Embryonic facial prominence (tissue), 1 donor: ENCODE measurements at regions not wholly inside any gene's neighbourhood (a gene's known extent, or its start where the extent isn't known, plus 50 kb on each side); places are given as distances from the start of the nearest gene placed in this dataset.

Experiments used
- DNase-seq: peaks from one replicate; pipeline ENCODE4 v3.0.0-alpha.2; 2016; ENCODE audit errors: extremely low spot score

- no peak for DNase-seq
Observed at GRCh38 chr2:175465101-175465500, 283.6 kb upstream of the ATP5MC3 start.

GRCh38 chr2:175464311-175464670 lies 282.8 kb upstream of the ATP5MC3 start:
- DNase-seq, result no peak

GRCh38 chr2:175463589-175464310 lies 282.2 kb upstream of the ATP5MC3 start:
- DNase-seq, result no peak

DNA sequence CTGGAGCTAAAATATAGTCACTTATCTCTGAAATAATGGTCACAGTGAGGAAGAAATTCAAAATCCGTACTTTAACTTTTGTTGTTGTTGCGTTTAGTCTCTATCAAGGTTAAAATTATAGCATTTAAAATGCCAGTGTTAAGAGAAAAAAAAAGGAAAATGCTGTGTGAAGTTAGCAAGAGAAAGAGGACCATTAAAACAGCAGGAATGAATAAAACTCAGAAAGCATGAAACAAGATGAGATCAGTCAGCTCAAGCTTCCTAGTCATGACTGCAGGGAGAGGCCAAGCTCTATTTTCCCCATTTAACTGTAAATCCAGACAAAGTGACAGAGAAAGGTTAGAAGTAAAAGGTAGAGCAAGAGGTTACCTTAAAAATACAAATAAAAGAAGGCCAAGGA lies 281.7 kb upstream of the ATP5MC3 start:
- no peak for DNase-seq

DNA sequence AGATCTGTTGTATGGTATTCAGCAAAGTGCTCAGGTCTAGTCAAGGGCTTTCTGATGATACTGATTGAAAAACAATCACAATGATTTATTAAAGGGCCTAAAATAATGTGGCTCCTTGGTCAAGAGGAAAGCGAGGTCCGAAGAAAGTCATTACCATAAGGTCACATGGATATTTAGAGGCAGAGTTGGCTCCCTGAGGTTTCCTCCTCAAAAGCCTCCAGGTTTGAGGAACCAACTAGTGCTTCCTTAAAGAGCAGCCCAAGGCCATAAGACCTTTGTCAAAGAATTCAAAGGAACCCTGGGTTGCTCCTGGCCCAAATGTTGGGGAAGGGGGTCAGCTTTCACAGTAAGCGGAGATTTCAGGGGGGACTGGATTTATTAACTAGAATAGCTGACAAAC lies 280.7 kb upstream of the ATP5MC3 start:
- DNase-seq, result no peak

GRCh38 chr2:175461839-175462238 lies 280.3 kb upstream of the ATP5MC3 start:
- no peak for DNase-seq

DNA sequence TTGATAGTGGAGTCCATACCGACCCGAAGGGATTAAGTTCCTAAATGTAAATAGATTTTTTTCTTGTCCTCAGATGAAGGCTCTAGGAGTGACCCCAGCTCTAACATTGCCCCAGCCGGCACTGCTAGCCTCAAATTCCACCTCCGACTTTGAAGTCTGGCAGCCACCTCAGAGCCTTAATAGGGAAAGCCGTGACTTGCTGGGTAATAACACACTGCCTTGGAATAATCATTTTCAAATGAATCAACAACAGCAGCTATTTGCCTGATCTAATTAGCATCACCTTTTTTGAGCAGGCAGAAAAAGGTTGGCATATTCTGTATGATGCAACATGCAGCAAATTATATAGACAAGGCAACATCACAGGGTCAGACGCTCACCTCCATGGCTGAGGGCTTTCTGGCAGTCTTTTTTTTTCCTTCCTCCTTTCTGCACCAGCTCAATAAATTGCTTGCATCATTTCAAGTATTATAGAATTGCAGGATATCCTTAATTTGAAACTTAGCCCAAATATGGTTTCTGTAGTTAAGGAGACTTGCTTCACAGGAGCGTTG lies 276.5 kb upstream of the ATP5MC3 start:
- no peak for DNase-seq

DNA sequence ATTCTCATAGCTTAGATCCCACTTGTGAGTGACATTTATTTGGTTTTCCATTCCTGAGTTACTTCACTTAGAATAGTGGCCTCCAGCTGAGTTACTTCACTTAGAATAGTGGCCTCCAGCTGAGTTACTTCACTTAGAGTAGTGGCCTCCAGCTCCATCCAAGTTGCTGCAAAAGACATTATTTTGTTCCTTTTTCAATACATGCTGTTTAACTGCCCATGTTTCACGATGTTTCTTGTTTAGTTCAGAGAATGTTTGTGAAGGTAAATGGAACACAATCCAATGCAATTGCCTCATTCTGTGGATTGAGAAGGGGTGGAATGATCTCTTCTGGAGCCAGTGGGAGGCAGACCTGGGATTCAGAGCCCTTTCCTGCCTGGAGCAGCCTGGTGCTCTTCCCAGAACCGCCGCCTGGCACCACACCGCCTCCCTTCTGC lies 273.5 kb upstream of the ATP5MC3 start:
- DNase-seq, result no peak

- no peak for DNase-seq
Observed at GRCh38 chr2:175450029-175450760, 268.7 kb upstream of the ATP5MC3 start.

DNA sequence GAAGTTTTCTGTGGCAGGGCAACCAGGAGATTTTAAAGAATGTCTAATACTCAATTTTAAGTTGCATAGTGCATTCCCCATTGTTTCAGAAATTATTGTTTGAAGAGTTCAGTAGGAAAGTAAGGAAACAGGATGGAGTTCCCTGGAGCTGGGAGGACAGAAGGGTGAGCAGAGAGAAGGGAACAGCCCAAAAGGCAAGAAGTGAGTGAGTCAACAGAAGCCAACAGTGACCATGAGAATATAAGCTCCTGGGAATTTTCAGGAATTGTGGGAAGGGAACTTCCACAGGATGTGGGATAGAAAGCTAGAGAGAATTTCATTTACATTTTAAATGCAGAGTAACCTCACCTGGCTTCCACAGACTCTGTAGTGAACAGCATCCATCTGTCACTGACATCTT lies 268.1 kb upstream of the ATP5MC3 start:
- no peak for DNase-seq

- DNase-seq, result no peak
Observed at GRCh38 chr2:175446201-175446600, 264.7 kb upstream of the ATP5MC3 start.

- DNase-seq, result no peak
Observed at GRCh38 chr2:175445281-175445680, 263.8 kb upstream of the ATP5MC3 start.

GRCh38 chr2:175442441-175442840 lies 260.9 kb upstream of the ATP5MC3 start:
- no peak for DNase-seq

GRCh38 chr2:175441181-175441761 lies 259.8 kb upstream of the ATP5MC3 start:
- DNase-seq, result no peak

DNA sequence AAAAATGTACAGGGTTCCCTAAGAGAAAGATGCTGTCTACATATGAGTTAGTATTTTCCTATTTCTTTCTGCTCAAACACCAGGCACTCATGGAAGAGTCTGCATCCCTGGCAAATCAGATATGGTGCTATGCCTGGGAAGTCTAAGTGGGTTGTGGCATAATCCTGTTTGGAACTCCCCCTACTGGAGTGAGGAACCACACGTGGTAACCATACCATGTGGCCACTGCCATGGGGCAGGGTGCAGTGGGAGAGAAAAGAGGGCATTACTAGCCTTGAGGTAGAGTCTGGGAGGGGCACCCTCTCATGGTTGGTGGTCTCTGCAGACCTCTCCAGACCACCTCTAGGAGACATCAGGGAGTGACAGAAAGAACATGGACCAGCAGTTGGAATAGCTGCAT lies 257.9 kb upstream of the ATP5MC3 start:
- DNase-seq, result no peak

DNA sequence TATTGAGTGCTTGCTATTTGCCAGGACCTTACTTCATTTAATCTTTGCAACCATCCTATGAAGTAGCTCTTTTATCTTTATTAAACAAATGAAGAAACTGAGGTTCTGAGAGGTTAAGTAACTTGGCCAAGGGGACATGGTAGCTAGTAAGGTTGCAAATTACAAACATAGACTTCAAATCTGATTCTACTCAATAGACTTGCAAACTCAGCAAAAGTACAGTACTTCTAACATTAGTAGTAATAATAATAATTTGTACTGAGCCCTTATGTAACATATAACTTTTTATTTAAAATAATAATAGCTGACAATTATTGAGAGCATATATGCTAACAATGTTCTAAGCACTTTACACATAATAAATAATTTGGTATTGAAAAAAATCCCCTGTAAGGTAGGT lies 255.7 kb upstream of the ATP5MC3 start:
- no peak for DNase-seq

DNA sequence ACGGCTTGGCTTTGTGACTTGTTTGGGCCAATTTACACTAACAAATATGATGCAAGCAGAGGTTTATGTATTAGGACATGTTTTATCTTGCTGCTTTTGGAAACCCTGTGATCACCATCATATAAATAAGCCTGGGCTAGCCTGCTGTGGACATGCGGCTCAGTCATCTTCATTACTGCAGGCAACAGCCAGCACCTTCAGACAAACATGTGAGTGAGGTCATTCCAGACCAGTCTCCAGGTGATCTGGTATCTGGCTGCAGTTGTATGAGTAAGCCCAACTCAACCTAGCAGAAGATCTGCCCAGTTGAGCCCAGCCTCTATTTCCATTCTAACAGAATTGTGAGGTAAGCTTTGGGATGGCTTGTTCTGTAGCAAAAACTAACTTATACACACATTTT lies 254.6 kb upstream of the ATP5MC3 start:
- DNase-seq, result no peak

- DNase-seq, result no peak
Observed at GRCh38 chr2:175435012-175435411, 253.5 kb upstream of the ATP5MC3 start.

DNA sequence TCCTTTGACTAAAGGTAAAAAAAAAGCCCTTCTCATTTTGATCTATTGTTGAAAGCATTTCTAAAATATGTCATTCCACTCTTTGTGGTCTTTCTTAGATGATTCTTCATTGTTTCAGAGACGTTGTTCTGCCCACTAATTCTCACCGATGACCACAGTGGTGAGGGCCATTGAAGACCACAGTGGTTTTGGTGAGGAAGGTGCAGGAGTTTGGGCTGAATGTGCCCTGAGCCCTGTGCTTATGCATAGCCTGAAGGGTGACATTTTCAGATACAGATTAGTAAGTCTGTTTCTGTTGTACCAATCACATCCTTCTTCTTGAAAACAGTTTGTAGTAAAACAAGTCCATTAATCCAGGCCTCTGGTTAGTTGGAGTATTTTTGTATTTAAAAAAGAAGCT lies 251.3 kb upstream of the ATP5MC3 start:
- DNase-seq, result no peak

- DNase-seq, result no peak
Observed at GRCh38 chr2:175432021-175432420, 250.5 kb upstream of the ATP5MC3 start.

DNA sequence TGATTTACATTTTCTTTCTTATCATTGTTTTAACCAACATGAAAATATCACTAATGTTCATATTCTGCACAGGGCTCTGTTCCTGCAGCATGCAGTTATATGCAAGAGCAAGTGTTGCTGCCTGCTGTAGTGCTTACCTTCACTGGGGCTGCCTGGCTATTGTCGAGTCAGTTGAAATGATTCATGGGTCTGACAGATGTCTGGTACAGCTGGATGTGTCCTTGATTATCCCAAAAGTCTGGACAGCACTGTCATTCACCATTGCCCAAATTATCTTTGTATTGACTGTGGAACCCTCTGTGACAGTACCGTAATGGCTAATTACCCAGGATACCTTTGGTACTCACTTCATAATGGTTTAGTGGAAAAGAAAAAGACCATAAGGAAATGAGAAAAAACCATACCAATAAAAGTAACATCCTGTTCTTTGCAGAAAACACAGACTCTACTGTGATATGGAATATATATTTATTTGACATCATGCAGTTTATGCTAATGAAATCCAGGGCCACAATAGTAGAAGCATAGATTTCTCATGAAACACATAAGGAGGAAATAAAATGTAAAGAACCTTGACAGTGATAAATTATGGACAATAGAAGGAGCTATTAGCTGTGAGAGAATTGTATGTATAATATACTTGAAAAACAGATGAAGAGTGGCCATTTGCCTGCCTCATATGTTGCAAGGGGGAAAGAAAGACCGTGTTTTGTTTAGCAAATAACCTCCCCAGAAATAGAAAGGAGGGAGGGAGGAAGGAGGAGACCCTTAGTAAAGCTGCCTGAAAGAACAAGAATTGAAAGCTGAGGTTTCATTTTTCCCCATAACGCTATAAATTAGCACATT lies 249.8 kb upstream of the ATP5MC3 start:
- DNase-seq, result peak; percentile 8

GRCh38 chr2:175430236-175430635 lies 248.7 kb upstream of the ATP5MC3 start:
- no peak for DNase-seq
